ENCODE measurements at regions not wholly inside any gene's neighbourhood (a gene's known extent, or its start where the extent isn't known, plus 50 kb on each side); places are given as distances from the start of the nearest gene placed in this dataset.

DNA sequence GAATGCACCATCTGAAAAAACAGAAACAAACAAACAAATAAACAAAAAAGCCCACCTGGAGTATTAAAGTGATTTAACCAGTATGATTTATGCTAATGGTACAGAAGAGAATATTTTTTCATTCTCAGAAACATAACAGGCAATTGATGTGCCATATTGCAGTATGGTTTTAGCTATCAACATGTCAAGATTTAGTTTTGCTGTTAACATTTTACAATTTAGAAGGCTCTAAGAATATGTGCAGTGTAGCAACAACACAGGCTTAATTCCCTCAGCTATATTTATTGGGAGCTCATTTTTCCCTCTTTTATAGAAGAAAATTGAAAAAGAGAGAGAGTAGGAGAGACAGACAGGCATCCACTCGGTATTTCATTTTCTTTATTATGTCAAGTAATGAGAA lies 1022.7 kb upstream of the CITED2 start:
- DNase-seq = no peak
- Histone ChIP-seq H3K4me1 (no peaks in the 10 kb centered on the region), H3K36me3 (no peaks in the 10 kb centered on the region), H3K4me3 (no peak overlapping the region), H3K27ac (no peak overlapping the region), H3K27me3 (no peaks in the 10 kb centered on the region), H3K9me3 (no peaks in the 10 kb centered on the region)
- TF ChIP-seq, protein P1, sequence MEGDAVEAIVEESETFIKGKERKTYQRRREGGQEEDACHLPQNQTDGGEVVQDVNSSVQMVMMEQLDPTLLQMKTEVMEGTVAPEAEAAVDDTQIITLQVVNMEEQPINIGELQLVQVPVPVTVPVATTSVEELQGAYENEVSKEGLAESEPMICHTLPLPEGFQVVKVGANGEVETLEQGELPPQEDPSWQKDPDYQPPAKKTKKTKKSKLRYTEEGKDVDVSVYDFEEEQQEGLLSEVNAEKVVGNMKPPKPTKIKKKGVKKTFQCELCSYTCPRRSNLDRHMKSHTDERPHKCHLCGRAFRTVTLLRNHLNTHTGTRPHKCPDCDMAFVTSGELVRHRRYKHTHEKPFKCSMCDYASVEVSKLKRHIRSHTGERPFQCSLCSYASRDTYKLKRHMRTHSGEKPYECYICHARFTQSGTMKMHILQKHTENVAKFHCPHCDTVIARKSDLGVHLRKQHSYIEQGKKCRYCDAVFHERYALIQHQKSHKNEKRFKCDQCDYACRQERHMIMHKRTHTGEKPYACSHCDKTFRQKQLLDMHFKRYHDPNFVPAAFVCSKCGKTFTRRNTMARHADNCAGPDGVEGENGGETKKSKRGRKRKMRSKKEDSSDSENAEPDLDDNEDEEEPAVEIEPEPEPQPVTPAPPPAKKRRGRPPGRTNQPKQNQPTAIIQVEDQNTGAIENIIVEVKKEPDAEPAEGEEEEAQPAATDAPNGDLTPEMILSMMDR (IDR thresholded peaks at IDR 0.05) = no peak
- TF ChIP-seq POLR2A (IDR thresholded peaks at IDR 0.05) = no peak

DNA sequence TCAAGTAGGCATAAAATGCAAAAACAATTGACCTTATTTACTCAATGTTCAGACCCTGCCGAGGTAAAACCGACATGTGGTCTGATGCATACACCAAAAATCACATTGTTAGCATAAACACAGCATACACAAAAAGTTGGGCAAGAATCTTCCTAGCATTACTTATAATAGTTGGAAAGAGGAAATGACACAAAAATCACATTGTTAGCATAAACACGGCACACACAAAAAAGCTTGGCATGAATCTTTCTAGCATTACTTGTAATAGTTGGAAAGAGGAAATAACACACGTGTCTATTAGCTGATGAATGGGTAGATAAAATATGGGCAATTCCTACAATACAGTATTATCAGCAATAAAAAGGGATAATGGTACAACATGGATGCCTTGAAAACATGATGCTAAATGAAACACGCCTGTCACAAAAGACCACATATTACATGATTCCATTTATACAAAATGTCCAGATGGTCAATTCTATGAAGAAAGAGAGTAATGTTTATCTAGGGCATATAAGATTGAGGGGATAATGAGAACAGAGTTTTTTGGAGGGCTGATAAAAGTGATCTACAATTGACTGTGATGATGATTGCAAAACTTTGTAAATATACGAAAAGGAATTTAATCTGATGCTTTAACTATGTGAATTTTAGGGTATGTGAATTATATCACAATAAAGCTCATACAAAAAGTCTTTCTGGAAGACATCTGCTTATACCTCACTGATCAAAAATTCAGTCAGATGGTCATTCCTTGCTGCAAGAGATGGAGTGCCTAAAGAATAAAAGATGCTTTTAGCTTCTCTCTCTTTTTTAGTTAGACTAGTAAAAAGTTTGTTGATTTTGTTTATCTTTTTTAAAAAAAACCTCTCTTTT lies 1019.5 kb upstream of the CITED2 start:
- no peaks in the 10 kb centered on the region for H3K27me3 ChIP-seq
- no peaks in the 10 kb centered on the region for H3K9me3 ChIP-seq
- no peak overlapping the region for H3K27ac ChIP-seq
- H3K4me3 ChIP-seq = no peak overlapping the region
- DNase-seq = no peak
- TF ChIP-seq POLR2A (IDR thresholded peaks at IDR 0.05) = no peak
- TF ChIP-seq, protein P1 (IDR thresholded peaks at IDR 0.05) = no peak
- H3K4me1 ChIP-seq = no peaks in the 10 kb centered on the region
- H3K36me3 ChIP-seq = no peaks in the 10 kb centered on the region

DNA sequence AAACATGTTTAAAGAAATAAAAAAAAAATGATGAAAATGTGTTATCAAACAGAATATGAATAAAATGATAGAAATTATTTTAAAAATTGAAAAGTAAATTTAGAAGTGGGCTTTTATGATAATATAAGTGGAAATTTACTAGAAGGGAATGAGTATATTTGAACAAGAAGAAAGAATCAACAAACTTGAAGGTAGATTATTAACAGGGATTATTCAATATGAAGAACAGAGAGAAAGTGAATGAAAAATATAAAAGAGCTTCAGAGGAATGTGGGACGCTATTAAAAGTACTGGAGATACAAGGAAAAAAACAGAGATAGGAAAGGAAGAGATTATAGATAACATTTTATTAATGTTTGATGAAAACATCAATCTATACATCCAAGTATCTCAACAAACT lies 1014.4 kb upstream of the CITED2 start:
- DNase-seq = no peak
- Histone ChIP-seq H3K36me3 (no peaks in the 10 kb centered on the region), H3K4me3 (no peak overlapping the region), H3K4me1 (no peaks in the 10 kb centered on the region), H3K9me3 (no peaks in the 10 kb centered on the region), H3K27ac (no peak overlapping the region), H3K27me3 (no peaks in the 10 kb centered on the region)
- TF ChIP-seq, protein P1 (IDR thresholded peaks at IDR 0.05) = no peak
- no peak for TF ChIP-seq POLR2A (IDR thresholded peaks at IDR 0.05)

- no peaks in the 10 kb centered on the region for H3K4me1 ChIP-seq
- no peaks in the 10 kb centered on the region for H3K9me3 ChIP-seq
- TF ChIP-seq, protein P1 (IDR thresholded peaks at IDR 0.05) = no peak
- TF ChIP-seq POLR2A (IDR thresholded peaks at IDR 0.05) = no peak
- no peaks in the 10 kb centered on the region for H3K27me3 ChIP-seq
- no peak overlapping the region for H3K27ac ChIP-seq
- no peak for DNase-seq
- H3K36me3 ChIP-seq = no peaks in the 10 kb centered on the region
- no peak overlapping the region for H3K4me3 ChIP-seq
Observed at GRCh38 chr6:140388192-140388802, 1013.8 kb upstream of the CITED2 start.

- H3K27ac ChIP-seq = no peak overlapping the region
- no peaks in the 10 kb centered on the region for H3K27me3 ChIP-seq
- no peaks in the 10 kb centered on the region for H3K36me3 ChIP-seq
- H3K9me3 ChIP-seq = no peaks in the 10 kb centered on the region
- no peaks in the 10 kb centered on the region for H3K4me1 ChIP-seq
- H3K4me3 ChIP-seq = no peak overlapping the region
- DNase-seq = no peak
- no peak for TF ChIP-seq POLR2A (IDR thresholded peaks at IDR 0.05)
- TF ChIP-seq, protein P1 (IDR thresholded peaks at IDR 0.05) = no peak
Observed at GRCh38 chr6:140385679-140386078, 1011.2 kb upstream of the CITED2 start.

Data from Peyer's patch (tissue), 4 donors.